ENCODE measurements at regions not wholly inside any gene's neighbourhood (a gene's known extent, or its start where the extent isn't known, plus 50 kb on each side); places are given as distances from the start of the nearest gene placed in this dataset.
A peak's percentile ranks its signal among the peaks of the same experiment; 100 is the strongest.

DNA sequence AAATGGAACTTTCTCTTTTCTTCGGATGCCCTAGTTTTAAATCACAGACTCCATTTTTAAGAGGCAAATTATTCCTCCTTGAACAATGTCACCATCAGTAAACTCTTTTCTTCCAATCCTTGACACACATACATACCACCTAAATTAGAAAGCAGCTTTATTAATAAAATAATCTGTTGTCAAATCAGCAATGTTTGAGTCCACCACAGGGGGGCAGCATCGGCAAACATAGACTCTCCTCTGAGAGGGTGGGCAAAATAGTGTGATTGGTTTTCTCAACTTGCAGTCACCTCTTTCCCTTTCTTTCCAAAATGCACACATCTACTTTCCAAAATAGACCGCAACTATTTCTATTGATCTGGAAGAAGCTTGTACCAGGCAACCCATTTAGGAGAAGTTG is 438.4 kb upstream of the OR4E1 start:
- Histone ChIP-seq H4K20me1 (ENCODE audit: control insufficient read depth, insufficient read depth, low read length, poor library complexity, severe bottlenecking) (no peaks in the 10 kb centered on the region), H3K4me3 (ENCODE audit: control extremely low read depth in 1 of 5, extremely low read depth in 1 of 5, insufficient read depth in 1 of 5, low read depth in 2 of 5, low read length in 4 of 5) (no peak overlapping the region), H2AFZ (ENCODE audit: insufficient read depth, low read depth, low read length, poor library complexity, severe bottlenecking) (no peak overlapping the region), H3K27me3 (replicated peaks in 1 of 4; ENCODE audit: control extremely low read depth in 1 of 4, control insufficient read depth in 3 of 4, insufficient read depth in 4 of 4, low read length in 3 of 4) (peaks cover 0 to 6% (median 0%) of the 10 kb centered on the region in 4 experiments), H3K9me3 (ENCODE audit: control extremely low read depth in 1 of 3, control insufficient read depth in 2 of 3, insufficient read depth in 1 of 3, low read length in 2 of 3) (no peaks in the 10 kb centered on the region), H3K4me2 (replicated peaks; ENCODE audit: low read depth, low read length, poor library complexity, severe bottlenecking) (no peak overlapping the region), H3K9ac (ENCODE audit: low read length) (no peak overlapping the region), H3K36me3 (replicated peaks in 1 of 2; ENCODE audit: control extremely low read depth in 1 of 2, control insufficient read depth in 1 of 2, extremely low read depth in 1 of 2, insufficient read depth in 2 of 2, low read length in 1 of 2) (no peaks in the 10 kb centered on the region), H3K4me1 (ENCODE audit: control insufficient read depth in 2 of 2, insufficient read depth in 2 of 2, low read length in 2 of 2) (no peaks in the 10 kb centered on the region), H3K79me2 (ENCODE audit: control insufficient read depth, insufficient read depth, low read length) (no peaks in the 10 kb centered on the region), H3K27ac (ENCODE audit: low read length in 2 of 2) (no peak overlapping the region)
- no peak overlapping the region for H3K27ac Mint-ChIP-seq
- H3K9me3 Mint-ChIP-seq (ENCODE audit: insufficient read depth), result no peaks in the 10 kb centered on the region
- TF ChIP-seq EZH2 (IDR thresholded peaks at IDR 0.05; ENCODE audit: borderline replicate concordance, insufficient read depth, low read depth, low read length, poor library complexity, severe bottlenecking), result no peak
- TF ChIP-seq, protein P1, sequence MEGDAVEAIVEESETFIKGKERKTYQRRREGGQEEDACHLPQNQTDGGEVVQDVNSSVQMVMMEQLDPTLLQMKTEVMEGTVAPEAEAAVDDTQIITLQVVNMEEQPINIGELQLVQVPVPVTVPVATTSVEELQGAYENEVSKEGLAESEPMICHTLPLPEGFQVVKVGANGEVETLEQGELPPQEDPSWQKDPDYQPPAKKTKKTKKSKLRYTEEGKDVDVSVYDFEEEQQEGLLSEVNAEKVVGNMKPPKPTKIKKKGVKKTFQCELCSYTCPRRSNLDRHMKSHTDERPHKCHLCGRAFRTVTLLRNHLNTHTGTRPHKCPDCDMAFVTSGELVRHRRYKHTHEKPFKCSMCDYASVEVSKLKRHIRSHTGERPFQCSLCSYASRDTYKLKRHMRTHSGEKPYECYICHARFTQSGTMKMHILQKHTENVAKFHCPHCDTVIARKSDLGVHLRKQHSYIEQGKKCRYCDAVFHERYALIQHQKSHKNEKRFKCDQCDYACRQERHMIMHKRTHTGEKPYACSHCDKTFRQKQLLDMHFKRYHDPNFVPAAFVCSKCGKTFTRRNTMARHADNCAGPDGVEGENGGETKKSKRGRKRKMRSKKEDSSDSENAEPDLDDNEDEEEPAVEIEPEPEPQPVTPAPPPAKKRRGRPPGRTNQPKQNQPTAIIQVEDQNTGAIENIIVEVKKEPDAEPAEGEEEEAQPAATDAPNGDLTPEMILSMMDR (IDR thresholded peaks at IDR 0.05), result peak; percentile 50
- CTCF ChIA-PET, result interaction anchor here (0.7 kb wide), 1 partner anchor 10 kb away, joined by 3 read pairs; no protein-coding TSS in a partner anchor
- ATAC-seq (ENCODE audit: low read depth), result no peak
- 100% methylated on average over 1 of the region's 3 CpGs for WGBS (ENCODE audit: insufficient coverage)
- no peak overlapping the region for H3K4me3 Mint-ChIP-seq
- no peak for DNase-seq
- POLR2A ChIA-PET, result no interaction called here
- H3K27me3 Mint-ChIP-seq, result peaks cover 18% of the 10 kb centered on the region
- intact Hi-C loops (cut with micrococcal nuclease), result no loop called here
- no peaks in the 10 kb centered on the region for H3K4me1 Mint-ChIP-seq

DNA sequence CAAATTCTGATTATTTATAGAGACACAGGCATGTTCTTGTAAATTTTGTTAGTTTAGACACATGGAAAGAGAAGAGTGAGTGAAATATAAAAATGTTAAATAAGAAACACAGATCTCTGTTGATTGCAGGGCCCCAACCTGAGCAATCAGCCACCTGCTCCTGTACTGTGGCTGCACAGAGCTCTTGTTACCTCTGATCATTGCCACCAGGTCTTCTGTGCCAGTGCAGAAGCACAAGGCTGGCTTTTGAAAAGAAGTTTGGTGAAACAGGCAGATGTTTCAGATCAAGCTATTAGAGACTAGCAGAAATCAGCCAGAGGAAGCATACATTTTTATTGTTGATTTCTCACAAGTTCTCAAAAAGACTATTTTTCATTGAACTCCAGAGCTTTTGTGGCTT is 434.1 kb upstream of the OR4E1 start:
- H3K9ac ChIP-seq (ENCODE audit: low read length), result no peak overlapping the region
- no peaks in the 10 kb centered on the region for H3K4me1 Mint-ChIP-seq
- no peak overlapping the region for H3K27ac ChIP-seq (ENCODE audit: low read length in 2 of 2)
- no peak overlapping the region for H3K27ac Mint-ChIP-seq
- ATAC-seq (ENCODE audit: low read depth) (no peak), DNase-seq (no peak)
- CTCF ChIA-PET, result no interaction called here
- H2AFZ ChIP-seq (ENCODE audit: insufficient read depth, low read depth, low read length, poor library complexity, severe bottlenecking), result no peak overlapping the region
- TF ChIP-seq, protein P1 (IDR thresholded peaks at IDR 0.05), result no peak
- TF ChIP-seq EZH2 (IDR thresholded peaks at IDR 0.05; ENCODE audit: borderline replicate concordance, insufficient read depth, low read depth, low read length, poor library complexity, severe bottlenecking), result no peak
- no peaks in the 10 kb centered on the region for H3K4me1 ChIP-seq (ENCODE audit: control insufficient read depth in 2 of 2, insufficient read depth in 2 of 2, low read length in 2 of 2)
- no peaks in the 10 kb centered on the region for H3K9me3 Mint-ChIP-seq (ENCODE audit: insufficient read depth)
- intact Hi-C loops (cut with micrococcal nuclease), result no loop called here
- H3K9me3 ChIP-seq (ENCODE audit: control extremely low read depth in 1 of 3, control insufficient read depth in 2 of 3, insufficient read depth in 1 of 3, low read length in 2 of 3), result no peaks in the 10 kb centered on the region
- H3K27me3 ChIP-seq (replicated peaks in 1 of 4; ENCODE audit: control extremely low read depth in 1 of 4, control insufficient read depth in 3 of 4, insufficient read depth in 4 of 4, low read length in 3 of 4), result peaks cover 0 to 6% (median 3%) of the 10 kb centered on the region in 4 experiments
- no peak overlapping the region for H3K4me2 ChIP-seq (replicated peaks; ENCODE audit: low read depth, low read length, poor library complexity, severe bottlenecking)
- H3K4me3 ChIP-seq (ENCODE audit: control extremely low read depth in 1 of 5, extremely low read depth in 1 of 5, insufficient read depth in 1 of 5, low read depth in 2 of 5, low read length in 4 of 5), result no peak overlapping the region
- no peaks in the 10 kb centered on the region for H3K79me2 ChIP-seq (ENCODE audit: control insufficient read depth, insufficient read depth, low read length)
- POLR2A ChIA-PET, result no interaction called here
- no peaks in the 10 kb centered on the region for H3K36me3 ChIP-seq (replicated peaks in 1 of 2; ENCODE audit: control extremely low read depth in 1 of 2, control insufficient read depth in 1 of 2, extremely low read depth in 1 of 2, insufficient read depth in 2 of 2, low read length in 1 of 2)
- H3K4me3 Mint-ChIP-seq, result no peak overlapping the region
- H4K20me1 ChIP-seq (ENCODE audit: control insufficient read depth, insufficient read depth, low read length, poor library complexity, severe bottlenecking), result no peaks in the 10 kb centered on the region
- peaks cover 34% of the 10 kb centered on the region for H3K27me3 Mint-ChIP-seq
